Epithelial cell of proximal tubule (primary cell): ENCODE measurements at regions not wholly inside any gene's neighbourhood (a gene's known extent, or its start where the extent isn't known, plus 50 kb on each side); places are given as distances from the start of the nearest gene placed in this dataset.

Experiments used
- DNase-seq: peaks from one replicate; pipeline ENCODE4 v3.0.0-alpha.2; 2011; ENCODE audit warnings: low read depth
- H3K4me3 ChIP-seq: 2 replicates; pipeline ENCODE4 v1.5.1; 2011; ENCODE audit warnings: low read depth, mild to moderate bottlenecking, low read length
- TF ChIP-seq, protein P1 (sequence below): conservative IDR thresholded peaks from 2 replicates; pipeline ENCODE4 v1.5.1; 2012; ENCODE audit warnings: low read depth, mild to moderate bottlenecking, low read length

DNA sequence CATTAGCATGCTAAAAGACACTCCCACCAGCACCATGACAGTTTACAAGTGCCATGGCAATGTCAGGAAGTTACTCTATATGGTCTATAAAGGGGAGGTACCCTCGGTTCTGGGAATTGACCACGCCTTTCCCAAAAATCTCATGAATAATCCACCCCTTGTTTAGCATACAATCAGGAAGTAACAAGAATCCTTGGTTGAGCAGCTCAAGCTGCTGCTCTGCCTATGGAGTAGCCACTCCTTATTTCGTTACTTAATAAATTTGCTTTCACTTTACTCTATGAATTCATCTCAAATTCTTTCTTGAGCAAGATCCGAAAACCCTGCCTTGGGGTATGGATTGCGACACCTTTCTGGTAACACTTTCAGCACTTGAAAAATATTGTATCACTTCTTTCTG, 243.0 kb downstream of the BMP2 start:
- no peak overlapping the region for H3K4me3 ChIP-seq
- TF ChIP-seq, protein P1, sequence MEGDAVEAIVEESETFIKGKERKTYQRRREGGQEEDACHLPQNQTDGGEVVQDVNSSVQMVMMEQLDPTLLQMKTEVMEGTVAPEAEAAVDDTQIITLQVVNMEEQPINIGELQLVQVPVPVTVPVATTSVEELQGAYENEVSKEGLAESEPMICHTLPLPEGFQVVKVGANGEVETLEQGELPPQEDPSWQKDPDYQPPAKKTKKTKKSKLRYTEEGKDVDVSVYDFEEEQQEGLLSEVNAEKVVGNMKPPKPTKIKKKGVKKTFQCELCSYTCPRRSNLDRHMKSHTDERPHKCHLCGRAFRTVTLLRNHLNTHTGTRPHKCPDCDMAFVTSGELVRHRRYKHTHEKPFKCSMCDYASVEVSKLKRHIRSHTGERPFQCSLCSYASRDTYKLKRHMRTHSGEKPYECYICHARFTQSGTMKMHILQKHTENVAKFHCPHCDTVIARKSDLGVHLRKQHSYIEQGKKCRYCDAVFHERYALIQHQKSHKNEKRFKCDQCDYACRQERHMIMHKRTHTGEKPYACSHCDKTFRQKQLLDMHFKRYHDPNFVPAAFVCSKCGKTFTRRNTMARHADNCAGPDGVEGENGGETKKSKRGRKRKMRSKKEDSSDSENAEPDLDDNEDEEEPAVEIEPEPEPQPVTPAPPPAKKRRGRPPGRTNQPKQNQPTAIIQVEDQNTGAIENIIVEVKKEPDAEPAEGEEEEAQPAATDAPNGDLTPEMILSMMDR = no peak
- no peak for DNase-seq

DNA sequence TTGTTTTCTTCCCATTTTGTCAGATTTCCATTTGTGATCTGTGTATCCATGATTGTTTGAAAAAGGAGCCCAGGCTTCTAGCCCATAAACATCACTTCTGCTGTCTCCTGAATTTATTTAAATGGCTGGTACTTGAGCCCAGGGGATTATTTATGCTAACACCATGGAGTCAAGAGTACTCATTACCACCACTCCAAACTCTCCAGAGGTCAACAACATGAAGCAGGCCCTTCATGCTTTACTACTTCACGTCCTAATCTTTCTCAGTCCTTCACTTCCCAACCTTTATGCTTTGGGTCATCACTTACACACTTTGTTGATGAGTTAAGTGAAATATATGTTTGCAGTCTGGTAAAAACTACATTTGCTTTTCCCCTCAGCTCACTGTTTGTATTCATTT, 247.8 kb downstream of the BMP2 start:
- TF ChIP-seq, protein P1 = no peak
- no peak for DNase-seq

DNA sequence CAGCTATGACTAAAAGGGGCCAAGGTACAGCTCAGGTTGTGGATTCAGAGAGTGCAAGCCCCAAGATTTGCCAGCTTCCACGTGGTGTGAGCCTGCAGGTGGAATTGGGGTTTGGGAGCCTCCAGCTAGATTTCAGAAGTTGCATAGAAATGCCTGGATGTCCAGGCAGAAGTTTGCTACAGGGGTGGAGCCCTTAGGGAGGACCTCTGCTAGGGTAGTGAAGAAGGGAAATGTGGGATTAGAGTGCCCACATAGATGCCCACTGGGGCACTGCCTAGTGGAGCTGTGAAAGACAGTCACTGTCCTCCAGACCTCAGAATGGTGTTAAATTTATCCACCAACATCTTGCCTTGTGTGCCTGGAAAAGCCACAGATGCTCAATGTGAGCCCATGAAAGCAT, 255.1 kb downstream of the BMP2 start:
- no peak for DNase-seq
- no peak overlapping the region for H3K4me3 ChIP-seq
- TF ChIP-seq, protein P1 = no peak

More for the DNA sequence above, 247.8 kb downstream of the BMP2 start:
- H3K4me3 ChIP-seq = no peak overlapping the region

DNA sequence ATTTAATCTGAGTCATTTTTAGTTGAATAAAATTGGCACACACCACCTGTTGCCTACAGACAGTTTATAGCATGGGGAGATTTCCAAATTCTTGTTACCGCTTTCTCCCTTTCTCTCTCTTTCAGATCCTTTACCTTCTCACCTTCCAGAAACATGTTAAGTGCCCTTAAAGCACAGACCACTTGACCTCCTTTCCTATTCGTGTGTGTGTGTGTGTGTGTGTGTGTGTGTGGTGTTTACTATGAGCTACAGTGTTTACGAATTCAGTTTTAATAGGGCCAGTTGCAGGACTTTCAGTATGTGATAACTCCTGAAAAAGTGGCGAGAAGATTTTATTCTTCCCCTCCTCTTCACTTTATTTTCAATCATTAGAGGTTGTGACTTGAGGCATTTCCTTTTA, 258.1 kb downstream of the BMP2 start:
- DNase-seq = no peak
- H3K4me3 ChIP-seq = no peak overlapping the region
- TF ChIP-seq, protein P1 = no peak

DNA sequence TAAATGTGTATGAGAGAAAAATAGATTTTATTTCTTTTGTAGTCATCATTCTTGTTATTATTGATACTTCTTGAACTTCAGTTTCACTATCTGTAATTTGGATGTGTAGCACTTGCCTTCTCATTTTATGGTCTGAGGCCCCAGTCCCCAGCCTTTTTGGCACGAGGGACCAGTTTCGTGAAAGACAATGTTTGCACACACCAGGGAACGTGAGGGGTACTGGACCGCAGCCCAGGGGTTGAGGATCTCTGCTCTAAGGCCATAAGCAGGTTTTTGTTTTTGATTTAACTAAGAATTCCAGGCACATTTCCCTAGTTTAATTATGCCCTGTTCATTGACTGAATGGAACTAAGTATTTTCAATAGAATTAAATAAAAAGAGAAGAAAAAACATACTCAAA, 261.5 kb downstream of the BMP2 start:
- TF ChIP-seq, protein P1 = no peak
- DNase-seq = no peak
- H3K4me3 ChIP-seq = no peak overlapping the region

DNA sequence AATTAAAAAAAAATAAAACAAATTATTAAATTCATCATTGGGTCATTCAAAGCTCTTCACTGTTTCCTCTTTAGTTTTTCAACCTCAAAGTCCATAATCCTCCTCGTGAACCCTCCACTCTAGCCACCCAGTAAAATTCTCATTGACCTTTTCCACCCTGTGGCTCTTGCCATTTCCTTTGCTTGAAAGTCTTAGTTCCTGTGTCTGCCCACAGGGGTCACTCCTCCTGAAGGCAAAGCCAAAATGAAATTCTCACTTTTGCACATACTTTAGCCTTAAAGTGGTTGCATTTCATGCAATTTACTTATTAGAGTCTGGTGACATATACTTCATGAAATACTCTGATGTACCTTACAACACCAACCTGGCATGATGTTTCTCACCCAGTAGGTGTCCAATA, 263.7 kb downstream of the BMP2 start:
- no peak for DNase-seq
- no peak overlapping the region for H3K4me3 ChIP-seq

DNA sequence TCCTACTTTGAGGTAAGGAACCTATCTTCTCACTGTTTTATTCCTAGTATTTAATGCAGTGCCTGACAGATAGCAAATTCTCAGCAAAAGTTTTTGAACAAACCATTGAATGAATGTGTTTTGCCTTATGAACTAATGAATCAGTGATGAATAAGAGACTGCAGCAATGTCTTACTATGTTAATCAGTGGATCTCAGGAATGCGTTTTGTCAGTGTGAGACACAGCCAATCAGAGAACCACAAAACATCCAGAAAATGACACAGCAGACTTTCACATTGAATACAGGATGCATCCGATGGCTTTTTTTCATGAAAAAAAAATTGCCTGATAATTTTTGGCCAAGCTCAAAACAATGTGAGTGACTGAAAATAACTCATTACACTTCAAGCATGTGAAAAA, 270.5 kb downstream of the BMP2 start:
- H3K4me3 ChIP-seq = no peak overlapping the region
- DNase-seq = peak; percentile 26
- TF ChIP-seq, protein P1 = no peak

More for the DNA sequence above, 263.7 kb downstream of the BMP2 start:
- TF ChIP-seq, protein P1 = peak; percentile 58
